IMR-90 (cell line): ENCODE measurements at regions not wholly inside any gene's neighbourhood (a gene's known extent, or its start where the extent isn't known, plus 50 kb on each side); places are given as distances from the start of the nearest gene placed in this dataset.

Experiments used
- BHLHE40 ChIP-seq: fragments of 150-350 bp; IDR thresholded peaks from 2 replicates; pipeline ENCODE4 v1.6.1; 2016; ENCODE audit warnings: mild to moderate bottlenecking, low read depth, low read length
- CHD1 ChIP-seq: IDR thresholded peaks from 2 replicates; pipeline ENCODE4 v1.6.1; 2012; ENCODE audit warnings: low read depth, low read length, improper control_type of control experiment
- CTCF ChIP-seq: conservative IDR thresholded peaks from 2 replicates; pipeline ENCODE4 v1.5.1; 2012; ENCODE audit warnings: mild to moderate bottlenecking, low read depth, low read length, improper control_type of control experiment
- MAFK ChIP-seq: IDR thresholded peaks from 2 replicates; pipeline ENCODE4 v1.6.1; 2012; ENCODE audit warnings: low read depth, low read length, improper control_type of control experiment
- MAZ ChIP-seq: IDR thresholded peaks from 2 replicates; pipeline ENCODE4 v1.6.1; 2012; ENCODE audit warnings: low read depth, mild to moderate bottlenecking, low read length, improper control_type of control experiment, moderate library complexity, borderline replicate concordance
- MXI1 ChIP-seq: IDR thresholded peaks from 2 replicates; pipeline ENCODE4 v1.6.1; 2012; ENCODE audit warnings: low read depth, mild to moderate bottlenecking, low read length, moderate library complexity, borderline replicate concordance
- POLR2A ChIP-seq: IDR thresholded peaks from 2 replicates; pipeline ENCODE4 v1.6.1; 2012; ENCODE audit warnings: mild to moderate bottlenecking, low read depth, low read length
- RAD21 ChIP-seq: IDR thresholded peaks from 2 replicates; pipeline ENCODE4 v1.6.1; 2012; ENCODE audit warnings: low read length, improper control_type of control experiment
- RCOR1 ChIP-seq: IDR thresholded peaks from 2 replicates; pipeline ENCODE4 v1.6.1; 2012; ENCODE audit warnings: mild to moderate bottlenecking, low read length, improper control_type of control experiment; ENCODE audit not compliant: insufficient replicate concordance
- RFX5 ChIP-seq: IDR thresholded peaks from 2 replicates; pipeline ENCODE4 v1.8.0; 2012; ENCODE audit warnings: low read depth, mild to moderate bottlenecking, low read length, moderate library complexity
- SMC3 ChIP-seq: fragments of 150-350 bp; IDR thresholded peaks from 2 replicates; pipeline ENCODE4 v1.6.1; 2016; ENCODE audit warnings: low read depth, mild to moderate bottlenecking, antibody characterized with exemption, low read length, moderate library complexity
- USF2 ChIP-seq: fragments of 150-350 bp; IDR thresholded peaks from 2 replicates; pipeline ENCODE4 v1.6.1; 2017; ENCODE audit warnings: mild to moderate bottlenecking, antibody characterized with exemption, low read length, low read depth

- TF ChIP-seq POLR2A, result no peak
- no peak for TF ChIP-seq SMC3
- TF ChIP-seq CTCF, result no peak
- no peak for TF ChIP-seq CHD1
- TF ChIP-seq MAFK, result no peak
- TF ChIP-seq BHLHE40, result no peak
- no peak for TF ChIP-seq RAD21
- TF ChIP-seq USF2, result no peak
- no peak for TF ChIP-seq MAZ
- no peak for TF ChIP-seq MXI1
- TF ChIP-seq RFX5, result no peak
- TF ChIP-seq RCOR1, result no peak
Measured at GRCh38 chr7:131182446-131183058, 145.1 kb upstream of the MKLN1 start.
